ENCODE measurements at regions not wholly inside any gene's neighbourhood (a gene's known extent, or its start where the extent isn't known, plus 50 kb on each side); places are given as distances from the start of the nearest gene placed in this dataset.

- H4K5ac ChIP-seq (ENCODE audit: low read depth, low read length), result no peak overlapping the region
- no peak overlapping the region for H2AK9ac ChIP-seq (replicated peaks; ENCODE audit: low read depth, low read length, poor library complexity)
- no peaks in the 10 kb centered on the region for H4K20me1 ChIP-seq (ENCODE audit: insufficient read depth, low read length)
- H3K9me1 ChIP-seq (ENCODE audit: insufficient read depth, low read length), result no peaks in the 10 kb centered on the region
- BruUV-seq (replicated peaks), result no TSS peak
- no peak overlapping the region for H3K4ac ChIP-seq (ENCODE audit: low read depth, low read length)
- H4K8ac ChIP-seq (ENCODE audit: low read depth in 2 of 2, low read length in 2 of 2), result no peak overlapping the region
- in situ Hi-C loops (cut with MboI; ENCODE audit: low sequenced_read_pairs) (no loop called here), intact Hi-C loops (cut with micrococcal nuclease) (no loop called here), dilution Hi-C loops (cut with HindIII; ENCODE audit: low sequenced_read_pairs, unreplicated experiment) (no loop called here)
- no peak overlapping the region for H2BK120ac ChIP-seq (ENCODE audit: low read depth, low read length)
- H3K4me1 ChIP-seq (ENCODE audit: control insufficient read depth, insufficient read depth, low read length), result no peaks in the 10 kb centered on the region
- H2AK5ac ChIP-seq (ENCODE audit: low read depth, low read length), result no peak overlapping the region
- no peak overlapping the region for H3K14ac ChIP-seq (replicated peaks; ENCODE audit: low read depth, low read length)
- H3K27me3 ChIP-seq (ENCODE audit: control insufficient read depth, insufficient read depth, low read length), result no peaks in the 10 kb centered on the region
- ChIA-PET POLR2A (ENCODE audit: unreplicated experiment) (no interaction called here), CTCF (no interaction called here)
- no peaks in the 10 kb centered on the region; a peak in 1 of 4 replicates for H3K79me1 ChIP-seq (ENCODE audit: low read depth in 1 of 2, low read length in 2 of 2)
- H3K36me3 ChIP-seq (ENCODE audit: control insufficient read depth, insufficient read depth, low read length), result no peaks in the 10 kb centered on the region
- no peak overlapping the region for H3K23ac ChIP-seq (ENCODE audit: low read depth, low read length)
- no peak for TF ChIP-seq CEBPB (IDR thresholded peaks at IDR 0.05; ENCODE audit: low read depth, low read length)
- no peak overlapping the region for H2BK15ac ChIP-seq (ENCODE audit: low read depth, low read length)
- H3K56ac ChIP-seq (ENCODE audit: extremely low read depth, insufficient read depth, low read length), result no peak overlapping the region
- DNase-seq (no peak), ATAC-seq (ENCODE audit: low read depth) (no peak)
- H3K4me3 ChIP-seq (ENCODE audit: insufficient read depth, low read depth, low read length), result no peak overlapping the region
- H2AFZ ChIP-seq (replicated peaks; ENCODE audit: low read length, poor library complexity), result no peak overlapping the region
- H2BK5ac ChIP-seq (ENCODE audit: low read depth, low read length, poor library complexity, severe bottlenecking), result no peak overlapping the region
- no peak overlapping the region for H2BK20ac ChIP-seq (ENCODE audit: low read depth, low read length)
- no peak overlapping the region for H3K4me2 ChIP-seq (ENCODE audit: low read depth, low read length)
- WGBS, 2 experiments (ENCODE audit: extremely low coverage in 2 of 2, insufficient read length in 1 of 2), result no CpG with 5 or more reads among the region's 4 CpGs
- H3K9me3 ChIP-seq (ENCODE audit: control insufficient read depth, insufficient read depth, low read length), result no peaks in the 10 kb centered on the region
- no peak overlapping the region for H3K9ac ChIP-seq (ENCODE audit: low read depth, low read length)
- no peak overlapping the region for H3K18ac ChIP-seq (ENCODE audit: low read depth, low read length)
- no peak overlapping the region for H3K27ac ChIP-seq (ENCODE audit: insufficient read depth, low read length)
- no peak overlapping the region for H4K91ac ChIP-seq (ENCODE audit: insufficient read depth, low read depth, low read length)
Measured at GRCh38 chr12:24244231-24244630, 294.8 kb upstream of the SOX5 start.

Measured in IMR-90 (cell line).